ENCODE measurements at regions not wholly inside any gene's neighbourhood (a gene's known extent, or its start where the extent isn't known, plus 50 kb on each side); places are given as distances from the start of the nearest gene placed in this dataset.

- CTCF ChIA-PET: interaction anchor here (0.6 kb wide), 1 partner anchor 1056 kb away, joined by 3 read pairs; no protein-coding TSS in a partner anchor
- POLR2A ChIA-PET: no interaction called here
- Histone ChIP-seq H3K4me1 (ENCODE audit: control insufficient read depth, insufficient read depth, low read length) (no peaks in the 10 kb centered on the region), H3K27ac (ENCODE audit: extremely low read depth, low read depth, low read length) (no peak overlapping the region), H3K4me3 (ENCODE audit: low read depth, low read length) (no peak overlapping the region), H3K36me3 (ENCODE audit: control insufficient read depth in 2 of 2, insufficient read depth in 1 of 2, low read length in 2 of 2) (no peaks in the 10 kb centered on the region), H3K9me3 (ENCODE audit: control insufficient read depth, insufficient read depth, low read depth, low read length) (no peaks in the 10 kb centered on the region)
- TF ChIP-seq ZIC2 (tag by site-specific recombination; IDR thresholded peaks at IDR 0.05): no peak
- no peak for TF ChIP-seq KLF1 (tag by site-specific recombination; IDR thresholded peaks at IDR 0.05)
- no peak for TF ChIP-seq HOXD13 (CRISPR knock-in tag; IDR thresholded peaks at IDR 0.05; ENCODE audit: borderline replicate concordance)
- TF ChIP-seq GFI1B (tag by site-specific recombination; IDR thresholded peaks at IDR 0.05): no peak
- TF ChIP-seq ZNF37A (tag by site-specific recombination; IDR thresholded peaks at IDR 0.05): no peak
- TF ChIP-seq, protein P1, sequence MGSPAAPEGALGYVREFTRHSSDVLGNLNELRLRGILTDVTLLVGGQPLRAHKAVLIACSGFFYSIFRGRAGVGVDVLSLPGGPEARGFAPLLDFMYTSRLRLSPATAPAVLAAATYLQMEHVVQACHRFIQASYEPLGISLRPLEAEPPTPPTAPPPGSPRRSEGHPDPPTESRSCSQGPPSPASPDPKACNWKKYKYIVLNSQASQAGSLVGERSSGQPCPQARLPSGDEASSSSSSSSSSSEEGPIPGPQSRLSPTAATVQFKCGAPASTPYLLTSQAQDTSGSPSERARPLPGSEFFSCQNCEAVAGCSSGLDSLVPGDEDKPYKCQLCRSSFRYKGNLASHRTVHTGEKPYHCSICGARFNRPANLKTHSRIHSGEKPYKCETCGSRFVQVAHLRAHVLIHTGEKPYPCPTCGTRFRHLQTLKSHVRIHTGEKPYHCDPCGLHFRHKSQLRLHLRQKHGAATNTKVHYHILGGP (tag by site-specific recombination; IDR thresholded peaks at IDR 0.05): no peak
- TF ChIP-seq, protein P2, sequence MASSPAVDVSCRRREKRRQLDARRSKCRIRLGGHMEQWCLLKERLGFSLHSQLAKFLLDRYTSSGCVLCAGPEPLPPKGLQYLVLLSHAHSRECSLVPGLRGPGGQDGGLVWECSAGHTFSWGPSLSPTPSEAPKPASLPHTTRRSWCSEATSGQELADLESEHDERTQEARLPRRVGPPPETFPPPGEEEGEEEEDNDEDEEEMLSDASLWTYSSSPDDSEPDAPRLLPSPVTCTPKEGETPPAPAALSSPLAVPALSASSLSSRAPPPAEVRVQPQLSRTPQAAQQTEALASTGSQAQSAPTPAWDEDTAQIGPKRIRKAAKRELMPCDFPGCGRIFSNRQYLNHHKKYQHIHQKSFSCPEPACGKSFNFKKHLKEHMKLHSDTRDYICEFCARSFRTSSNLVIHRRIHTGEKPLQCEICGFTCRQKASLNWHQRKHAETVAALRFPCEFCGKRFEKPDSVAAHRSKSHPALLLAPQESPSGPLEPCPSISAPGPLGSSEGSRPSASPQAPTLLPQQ (tag by site-specific recombination; IDR thresholded peaks at IDR 0.05): no peak
- TF ChIP-seq ZNF677 (tag by site-specific recombination; IDR thresholded peaks at IDR 0.05): no peak
- no peak for TF ChIP-seq PRDM10 (tag by site-specific recombination; IDR thresholded peaks at IDR 0.05)
Measured at GRCh38 chr18:7370375-7370774, 139.5 kb downstream of the LRRC30 start.

DNA sequence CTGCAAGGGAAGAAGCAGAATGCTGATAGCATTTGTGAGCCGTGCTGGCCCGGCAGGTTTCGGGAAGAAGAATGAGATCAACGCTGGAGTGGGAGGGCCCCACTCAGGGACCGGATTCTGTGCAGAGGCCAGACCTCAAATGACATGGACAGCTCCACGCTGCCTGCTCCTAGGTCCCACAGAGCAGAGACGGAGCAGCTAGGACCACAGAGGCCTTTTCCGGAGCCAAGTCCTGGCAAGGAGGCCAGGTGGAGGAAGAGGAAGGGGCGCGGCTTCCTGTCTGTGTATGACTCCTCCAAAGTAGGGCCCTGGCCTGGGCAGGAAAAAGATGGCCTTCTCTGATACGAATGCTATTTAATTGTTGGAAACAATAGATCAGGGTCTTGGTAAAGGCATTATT is 139.9 kb downstream of the LRRC30 start:
- no peak overlapping the region for H3K4me3 ChIP-seq (ENCODE audit: low read depth, low read length)
- H3K36me3 ChIP-seq (ENCODE audit: control insufficient read depth in 2 of 2, insufficient read depth in 1 of 2, low read length in 2 of 2): no peaks in the 10 kb centered on the region
- H3K9me3 ChIP-seq (ENCODE audit: control insufficient read depth, insufficient read depth, low read depth, low read length): no peaks in the 10 kb centered on the region
- H3K4me1 ChIP-seq (ENCODE audit: control insufficient read depth, insufficient read depth, low read length): no peaks in the 10 kb centered on the region
- POLR2A ChIA-PET: no interaction called here
- CTCF ChIA-PET: interaction anchor here (0.7 kb wide), 1 partner anchor 222 kb away, joined by 3 read pairs; no protein-coding TSS in a partner anchor
- H3K27ac ChIP-seq (ENCODE audit: extremely low read depth, low read depth, low read length): no peak overlapping the region
- TF ChIP-seq ZNF670 (tag by site-specific recombination; IDR thresholded peaks at IDR 0.05; ENCODE audit: low read depth) (no peak), ZNF624 (tag by site-specific recombination; IDR thresholded peaks at IDR 0.05) (no peak), KLF10 (tag by site-specific recombination; IDR thresholded peaks at IDR 0.05) (no peak), EGR2 (tag by site-specific recombination; IDR thresholded peaks at IDR 0.05; ENCODE audit: low read depth) (no peak), ZNF658 (tag by site-specific recombination; IDR thresholded peaks at IDR 0.05) (no peak), ZNF626 (tag by site-specific recombination; IDR thresholded peaks at IDR 0.05) (no peak), ZFP41 (tag by site-specific recombination; IDR thresholded peaks at IDR 0.05; ENCODE audit: borderline replicate concordance) (no peak), BCL11B (tag by site-specific recombination; IDR thresholded peaks at IDR 0.05; ENCODE audit: low read depth) (no peak), ZNF664 (tag by site-specific recombination; IDR thresholded peaks at IDR 0.05) (no peak), ZNF24 (tag by site-specific recombination; IDR thresholded peaks at IDR 0.05) (no peak), ZNF138 (tag by site-specific recombination; IDR thresholded peaks at IDR 0.05; ENCODE audit: borderline replicate concordance) (no peak), ZNF394 (tag by site-specific recombination; IDR thresholded peaks at IDR 0.05; ENCODE audit: borderline replicate concordance) (no peak), ZNF223 (tag by site-specific recombination; IDR thresholded peaks at IDR 0.05) (no peak), GLI4 (tag by site-specific recombination; IDR thresholded peaks at IDR 0.05) (no peak)
- TF ChIP-seq, protein P3, sequence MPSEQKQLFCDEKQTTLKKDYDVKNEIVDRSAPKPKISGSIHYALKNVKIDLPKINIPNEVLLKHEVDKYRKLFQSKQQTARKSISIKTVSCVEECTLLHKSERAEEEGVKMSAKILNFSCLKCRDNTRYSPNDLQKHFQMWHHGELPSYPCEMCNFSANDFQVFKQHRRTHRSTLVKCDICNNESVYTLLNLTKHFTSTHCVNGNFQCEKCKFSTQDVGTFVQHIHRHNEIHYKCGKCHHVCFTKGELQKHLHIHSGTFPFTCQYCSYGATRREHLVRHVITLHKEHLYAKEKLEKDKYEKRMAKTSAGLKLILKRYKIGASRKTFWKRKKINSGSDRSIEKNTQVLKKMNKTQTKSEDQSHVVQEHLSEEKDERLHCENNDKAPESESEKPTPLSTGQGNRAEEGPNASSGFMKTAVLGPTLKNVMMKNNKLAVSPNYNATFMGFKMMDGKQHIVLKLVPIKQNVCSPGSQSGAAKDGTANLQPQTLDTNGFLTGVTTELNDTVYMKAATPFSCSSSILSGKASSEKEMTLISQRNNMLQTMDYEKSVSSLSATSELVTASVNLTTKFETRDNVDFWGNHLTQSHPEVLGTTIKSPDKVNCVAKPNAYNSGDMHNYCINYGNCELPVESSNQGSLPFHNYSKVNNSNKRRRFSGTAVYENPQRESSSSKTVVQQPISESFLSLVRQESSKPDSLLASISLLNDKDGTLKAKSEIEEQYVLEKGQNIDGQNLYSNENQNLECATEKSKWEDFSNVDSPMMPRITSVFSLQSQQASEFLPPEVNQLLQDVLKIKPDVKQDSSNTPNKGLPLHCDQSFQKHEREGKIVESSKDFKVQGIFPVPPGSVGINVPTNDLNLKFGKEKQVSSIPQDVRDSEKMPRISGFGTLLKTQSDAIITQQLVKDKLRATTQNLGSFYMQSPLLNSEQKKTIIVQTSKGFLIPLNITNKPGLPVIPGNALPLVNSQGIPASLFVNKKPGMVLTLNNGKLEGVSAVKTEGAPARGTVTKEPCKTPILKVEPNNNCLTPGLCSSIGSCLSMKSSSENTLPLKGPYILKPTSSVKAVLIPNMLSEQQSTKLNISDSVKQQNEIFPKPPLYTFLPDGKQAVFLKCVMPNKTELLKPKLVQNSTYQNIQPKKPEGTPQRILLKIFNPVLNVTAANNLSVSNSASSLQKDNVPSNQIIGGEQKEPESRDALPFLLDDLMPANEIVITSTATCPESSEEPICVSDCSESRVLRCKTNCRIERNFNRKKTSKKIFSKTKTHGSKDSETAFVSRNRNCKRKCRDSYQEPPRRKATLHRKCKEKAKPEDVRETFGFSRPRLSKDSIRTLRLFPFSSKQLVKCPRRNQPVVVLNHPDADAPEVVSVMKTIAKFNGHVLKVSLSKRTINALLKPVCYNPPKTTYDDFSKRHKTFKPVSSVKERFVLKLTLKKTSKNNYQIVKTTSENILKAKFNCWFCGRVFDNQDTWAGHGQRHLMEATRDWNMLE (tag by site-specific recombination; conservative IDR thresholded peaks at IDR 0.05; ENCODE audit: low read depth): no peak

Measured in HEK293 (cell line).